Glomerular endothelial cell (primary cell): ENCODE measurements at regions not wholly inside any gene's neighbourhood (a gene's known extent, or its start where the extent isn't known, plus 50 kb on each side); places are given as distances from the start of the nearest gene placed in this dataset.
"Not testable (repeated sequence)": the region's sequence is repeated elsewhere in the genome, so short reads cannot be mapped to it uniquely, and the experiment has no call there.

Source experiments
- DNase-seq: peaks from one replicate; pipeline ENCODE4 v3.0.0-alpha.2; 2011; ENCODE audit warnings: low read depth, low spot score; ENCODE audit errors: extremely low read depth

DNA sequence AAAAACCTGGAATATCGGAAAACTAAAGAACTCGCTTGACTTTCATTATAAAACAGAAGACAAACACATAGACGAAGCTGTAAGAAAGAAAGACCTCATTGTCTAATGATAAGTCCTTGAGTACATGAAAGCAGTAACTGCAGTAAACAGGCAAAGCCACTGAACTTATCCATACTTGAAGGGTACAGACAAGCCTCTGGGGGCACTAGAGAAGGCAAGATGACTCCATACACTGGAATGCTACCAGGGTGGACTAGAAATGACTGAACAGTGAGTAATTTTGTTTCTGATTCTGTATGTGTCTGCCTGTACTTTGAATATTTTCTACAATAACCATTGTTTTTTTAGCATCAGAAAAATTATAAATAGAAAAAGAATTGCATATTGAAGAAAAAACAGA is 507.9 kb downstream of the UQCRFS1 start:
- no peak for DNase-seq

DNA sequence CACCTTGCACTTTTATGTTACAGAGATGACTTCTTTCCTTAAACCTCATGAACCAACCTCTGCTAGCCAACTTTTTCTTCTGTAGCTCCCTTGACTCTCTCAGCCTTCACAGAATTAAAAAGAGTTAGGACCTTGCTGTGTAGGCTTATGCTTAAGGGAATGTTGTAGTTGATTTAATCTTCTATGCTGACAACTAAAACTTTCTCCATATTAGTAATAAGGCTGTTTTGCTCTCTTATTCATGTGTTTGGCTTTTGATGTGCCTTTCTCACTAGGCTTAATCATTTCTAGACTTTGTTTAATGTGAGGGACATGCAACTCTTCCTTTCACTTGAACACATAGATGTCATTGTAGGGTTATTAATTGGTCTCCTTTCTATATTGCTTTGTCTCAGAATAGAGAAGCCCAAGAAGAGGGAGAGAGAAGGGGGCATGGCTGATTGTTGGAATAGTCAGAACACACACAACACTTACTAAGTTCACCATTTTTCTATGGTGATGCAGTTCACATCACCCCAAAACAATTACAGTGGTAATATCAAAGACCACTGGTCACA is 509.5 kb downstream of the UQCRFS1 start:
- no peak for DNase-seq

DNA sequence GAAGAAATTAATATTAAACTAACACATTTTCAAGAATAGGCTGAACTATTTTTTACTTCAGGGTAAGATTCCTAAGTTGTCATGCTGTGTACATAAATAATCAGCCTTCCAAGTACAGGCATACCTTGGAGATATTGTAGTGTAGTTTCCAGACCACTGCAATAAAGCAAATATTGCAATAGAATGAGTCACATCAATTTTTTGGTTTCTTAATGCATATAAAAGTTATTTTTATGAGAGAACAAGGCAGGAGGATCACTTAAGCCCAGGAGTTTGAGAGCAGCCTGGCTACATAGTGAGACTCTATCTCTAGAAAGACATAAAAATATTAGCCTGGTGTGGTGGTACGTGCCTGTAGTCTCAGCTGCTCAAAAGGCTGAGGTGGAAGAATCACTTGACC is 511.5 kb downstream of the UQCRFS1 start:
- DNase-seq: no peak

DNA sequence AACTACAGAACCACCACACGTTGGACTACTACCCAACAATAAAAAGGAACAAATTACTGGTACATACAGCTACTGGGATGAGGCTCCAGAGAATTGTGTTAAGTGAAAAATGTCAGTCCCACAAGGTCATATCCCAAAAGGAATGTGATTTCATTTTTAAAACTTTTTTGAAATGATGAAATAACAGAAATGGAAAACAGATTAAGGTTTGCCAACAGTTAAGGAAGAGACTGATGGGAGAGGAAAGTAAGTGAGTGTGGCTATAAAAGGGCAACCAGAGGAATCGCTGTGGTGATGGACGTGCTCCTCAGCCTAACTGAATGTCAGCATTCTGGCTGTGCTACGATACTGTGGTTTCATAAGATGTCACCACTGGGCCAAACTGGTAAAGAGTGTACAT is 512.8 kb downstream of the UQCRFS1 start:
- no peak for DNase-seq

DNA sequence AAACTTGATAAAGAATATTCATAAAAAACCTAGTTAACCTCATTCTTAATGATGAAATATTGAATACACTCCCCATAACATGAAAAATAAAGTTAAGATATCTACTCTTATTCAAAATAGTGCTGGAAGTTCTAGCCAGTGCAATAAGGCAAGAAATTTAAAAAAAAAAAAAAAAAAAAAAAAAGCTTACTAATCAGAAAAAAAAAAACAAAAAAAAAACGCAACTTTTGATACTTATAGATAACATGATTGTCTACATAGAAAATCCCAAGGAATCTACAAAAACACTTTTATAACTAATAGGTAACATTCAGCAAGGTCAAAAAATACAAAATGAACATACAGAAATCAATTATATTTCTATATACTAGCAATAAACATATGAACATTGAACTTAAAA is 515.6 kb downstream of the UQCRFS1 start:
- DNase-seq: no peak

DNA sequence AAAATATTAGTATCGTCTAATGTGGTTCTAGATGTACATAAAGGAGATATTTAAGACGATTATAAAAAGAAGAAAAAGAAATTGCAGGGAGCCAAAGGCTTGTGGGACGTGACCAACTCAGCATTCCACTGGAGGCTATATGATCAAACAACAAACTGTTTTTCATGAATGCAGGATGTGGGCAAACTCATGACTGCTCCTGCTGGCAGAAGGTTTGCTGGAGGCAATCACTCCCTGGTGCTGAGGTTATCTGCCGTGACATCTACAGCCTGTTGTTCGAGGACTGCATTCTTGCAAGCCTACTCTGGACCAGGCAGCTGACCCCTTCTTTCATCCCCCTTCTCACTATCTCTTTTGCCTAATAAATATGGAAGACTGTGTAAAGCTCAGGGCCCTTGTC is 518.1 kb downstream of the UQCRFS1 start:
- DNase-seq: no peak

DNA sequence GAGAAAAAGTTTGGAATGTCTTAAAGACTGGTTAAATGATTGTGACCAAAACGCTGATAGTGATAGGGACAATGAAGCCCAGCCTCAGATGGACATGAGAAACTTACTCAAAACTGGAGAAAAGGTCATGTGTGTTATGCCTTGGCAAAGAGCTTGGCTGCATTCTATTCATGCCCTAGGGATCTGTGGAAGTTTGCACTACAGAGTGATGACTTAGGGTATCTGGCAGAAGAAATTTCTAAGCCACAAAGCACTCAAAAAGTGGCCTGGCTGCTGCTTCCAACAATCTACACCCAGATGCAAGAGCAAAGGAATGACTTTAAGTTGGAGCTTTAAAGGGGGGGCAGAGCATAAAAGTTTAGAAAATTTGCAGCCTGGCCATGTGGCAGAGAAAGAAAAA is 521.3 kb downstream of the UQCRFS1 start:
- no peak for DNase-seq

DNA sequence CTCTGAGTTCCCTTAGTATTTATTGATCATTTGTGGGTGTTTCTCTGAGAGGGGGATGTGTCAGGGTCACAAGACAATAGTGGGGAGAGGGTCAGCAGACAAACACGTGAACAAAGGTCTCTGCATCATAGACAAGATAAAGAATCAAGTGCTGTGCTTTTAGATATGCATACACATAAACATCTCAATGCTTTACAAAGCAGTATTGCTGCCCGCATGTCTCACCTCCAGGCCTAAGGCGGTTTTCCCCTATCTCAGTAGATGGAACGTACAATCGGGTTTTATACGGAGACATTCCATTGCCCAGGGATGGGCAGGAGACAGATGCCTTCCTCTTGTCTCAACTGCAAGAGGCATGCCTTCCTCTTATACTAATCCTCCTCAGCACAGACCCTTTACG is 523.5 kb downstream of the UQCRFS1 start:
- DNase-seq: not testable (repeated sequence)

DNA sequence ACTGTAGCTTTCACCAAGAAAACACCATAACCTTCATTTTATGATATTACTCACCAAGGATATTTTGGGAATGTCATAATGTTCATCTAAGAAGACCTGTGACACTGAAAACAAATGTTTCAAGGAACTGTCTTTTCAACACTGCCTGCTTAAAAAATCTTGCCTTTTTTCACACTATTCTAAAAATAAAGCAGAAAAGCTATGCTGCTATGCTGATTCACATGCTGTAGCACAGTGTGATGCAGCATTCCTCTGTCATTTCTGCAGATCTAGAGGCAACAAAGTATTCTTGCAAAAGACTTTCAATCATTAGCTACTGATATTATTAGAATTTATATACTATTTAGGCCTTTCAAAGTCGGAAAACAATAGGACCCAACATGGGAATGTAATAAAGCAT is 525.7 kb downstream of the UQCRFS1 start:
- DNase-seq: no peak

DNA sequence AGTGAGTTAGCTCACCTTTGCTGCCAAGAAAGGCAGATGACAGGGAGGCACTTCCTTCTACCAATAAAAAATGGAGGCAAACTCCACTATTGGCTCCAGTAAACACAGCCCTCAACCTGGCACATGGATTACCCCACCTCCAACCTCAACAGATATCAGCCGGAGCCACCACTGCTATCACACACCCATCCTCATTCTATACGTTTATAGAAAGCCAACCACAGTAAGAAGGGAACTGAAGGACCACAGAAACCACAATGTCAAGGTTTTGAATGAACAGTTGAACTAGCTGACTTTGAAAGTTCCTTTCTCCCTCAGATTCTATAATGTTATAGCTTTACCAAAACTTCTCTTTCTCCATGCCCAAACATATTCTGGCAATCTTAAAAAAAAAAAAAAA is 526.2 kb downstream of the UQCRFS1 start:
- DNase-seq: no peak

DNA sequence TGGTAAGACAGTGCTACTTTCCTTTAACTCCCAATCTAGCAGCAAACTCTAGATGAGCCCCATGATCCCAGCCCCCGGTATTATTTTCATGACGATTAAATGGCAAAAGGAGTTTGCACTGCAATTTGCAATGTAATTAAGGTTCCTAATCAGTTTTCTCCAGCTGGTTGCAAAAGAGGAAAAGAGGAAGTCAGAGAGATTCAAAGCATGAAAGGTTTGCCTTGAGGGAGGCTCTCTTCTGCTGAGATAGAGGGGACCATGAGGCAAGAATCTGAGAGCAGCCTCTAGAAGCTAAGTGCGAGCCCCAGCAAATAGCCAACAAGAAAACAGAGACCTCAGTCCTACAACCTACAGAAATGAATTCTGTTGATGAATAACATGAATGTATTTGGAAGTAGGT is 527.1 kb downstream of the UQCRFS1 start:
- DNase-seq: no peak

DNA sequence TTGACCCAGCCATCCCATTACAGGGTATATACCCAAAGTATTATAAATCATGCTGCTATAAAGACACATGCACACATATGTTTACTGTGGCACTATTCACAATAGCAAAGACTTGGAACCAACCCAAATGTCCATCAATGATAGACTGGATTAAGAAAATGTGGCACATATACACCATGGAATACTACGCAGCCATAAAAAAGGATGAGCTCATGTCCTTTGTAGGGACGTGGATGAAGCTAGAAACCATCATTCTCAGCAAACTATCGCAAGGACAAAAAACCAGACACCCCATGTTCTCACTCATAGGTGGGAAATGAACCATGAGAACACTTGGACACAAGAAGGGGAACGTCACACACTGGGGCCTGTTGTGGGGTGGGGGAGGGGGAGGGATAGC is 527.9 kb downstream of the UQCRFS1 start:
- DNase-seq: not testable (repeated sequence)

DNA sequence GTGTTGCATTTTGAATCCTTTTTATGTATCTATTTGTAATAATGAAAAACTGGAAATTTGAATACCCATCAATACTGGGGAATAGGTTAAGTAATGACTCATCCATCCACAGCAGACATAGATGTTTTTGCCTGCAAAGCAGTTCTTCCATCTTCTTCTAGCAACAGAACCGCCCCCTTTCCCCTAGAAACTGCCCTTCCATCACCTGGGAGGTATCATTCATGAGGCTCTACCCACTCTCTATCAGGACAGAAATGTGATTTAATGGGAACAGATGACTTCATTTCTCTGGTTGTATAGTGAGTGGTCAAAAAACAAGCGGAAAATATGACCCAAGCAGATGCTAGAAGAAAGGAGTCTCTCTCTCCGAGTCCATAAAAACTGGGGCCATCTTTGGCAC is 532.8 kb downstream of the UQCRFS1 start:
- no peak for DNase-seq

DNA sequence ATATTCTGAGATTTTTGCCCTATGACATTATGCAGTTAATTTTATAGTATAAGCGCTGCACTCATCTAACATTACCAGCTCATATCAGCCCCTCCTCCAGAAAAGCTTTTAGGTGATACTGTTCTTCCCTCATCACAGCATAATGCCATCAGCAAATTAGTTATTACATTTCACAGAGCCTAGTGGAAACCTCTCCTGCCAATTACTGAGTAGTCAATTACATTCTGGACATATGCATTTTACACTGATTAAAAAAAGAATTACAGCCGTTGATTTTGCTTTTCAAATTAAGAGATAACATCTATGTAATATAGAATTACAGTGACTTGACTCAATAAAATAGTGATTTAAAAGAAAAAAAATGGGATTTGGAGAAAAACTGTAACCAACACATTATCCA is 542.1 kb downstream of the UQCRFS1 start:
- DNase-seq: no peak

DNA sequence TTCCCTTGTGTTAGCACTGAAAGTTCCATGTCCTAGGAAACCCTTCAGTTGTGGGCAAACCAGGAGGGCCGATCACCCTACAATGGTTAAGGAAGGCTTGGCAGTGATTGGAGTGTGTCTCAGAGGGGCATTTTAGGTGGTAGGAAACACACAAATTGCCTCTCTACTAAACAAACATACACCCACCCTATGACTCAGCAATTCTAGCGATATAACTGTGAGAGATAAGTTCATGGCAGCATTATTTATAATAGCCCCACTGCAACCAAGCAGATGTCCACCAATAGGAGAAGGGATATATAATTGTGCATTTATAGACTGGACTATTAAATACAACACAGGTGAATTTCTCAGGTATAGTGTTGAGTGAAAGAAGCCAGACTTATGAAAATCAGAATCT is 543.1 kb downstream of the UQCRFS1 start:
- no peak for DNase-seq

DNA sequence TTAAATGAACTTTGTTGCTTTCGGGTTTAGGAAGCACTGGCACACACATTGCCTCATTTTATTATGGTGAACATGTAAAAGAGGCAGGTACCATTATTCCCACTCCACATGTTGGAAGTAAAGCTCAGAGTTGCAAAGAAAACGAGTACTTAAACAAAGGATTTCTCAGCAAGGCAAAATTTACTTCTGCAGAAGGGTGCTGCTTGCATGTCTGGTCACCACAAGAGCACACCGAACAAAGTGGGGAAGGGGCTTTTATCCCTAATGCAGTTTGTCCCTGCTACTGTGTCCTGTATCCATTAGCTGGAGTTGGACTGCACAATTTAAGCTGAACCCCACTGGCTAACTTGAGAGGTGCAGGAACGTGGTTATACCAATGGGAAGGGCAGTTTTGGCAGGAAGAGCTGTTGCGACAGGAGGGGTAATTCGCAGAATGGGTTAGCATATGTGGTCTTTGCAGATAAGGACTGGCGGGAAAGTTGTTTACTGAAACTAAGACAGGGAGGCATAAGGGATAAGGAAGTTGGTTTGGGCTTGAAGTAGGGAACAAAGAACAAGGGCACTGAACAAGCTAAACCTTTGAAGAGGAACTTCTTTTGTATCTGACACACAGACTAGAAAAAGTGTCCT is 545.5 kb downstream of the UQCRFS1 start:
- no peak for DNase-seq

DNA sequence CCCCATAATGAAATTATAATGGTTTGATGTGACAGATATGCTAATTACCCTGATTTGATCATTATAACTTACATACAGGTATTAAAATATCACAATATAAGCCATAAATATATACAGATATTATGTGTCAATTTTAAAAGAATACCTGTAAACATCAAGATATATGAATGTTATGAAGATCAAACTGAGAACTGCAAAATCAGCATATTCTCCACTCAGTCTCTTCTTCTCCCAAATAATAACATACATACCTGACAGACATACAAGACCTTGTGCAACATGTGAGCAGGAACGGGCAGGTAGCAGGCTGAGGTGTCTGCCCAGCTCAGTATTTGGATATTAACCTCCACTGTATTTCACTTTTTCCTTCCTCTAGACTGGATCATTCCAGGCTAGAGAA is 547.2 kb downstream of the UQCRFS1 start:
- DNase-seq: no peak

DNA sequence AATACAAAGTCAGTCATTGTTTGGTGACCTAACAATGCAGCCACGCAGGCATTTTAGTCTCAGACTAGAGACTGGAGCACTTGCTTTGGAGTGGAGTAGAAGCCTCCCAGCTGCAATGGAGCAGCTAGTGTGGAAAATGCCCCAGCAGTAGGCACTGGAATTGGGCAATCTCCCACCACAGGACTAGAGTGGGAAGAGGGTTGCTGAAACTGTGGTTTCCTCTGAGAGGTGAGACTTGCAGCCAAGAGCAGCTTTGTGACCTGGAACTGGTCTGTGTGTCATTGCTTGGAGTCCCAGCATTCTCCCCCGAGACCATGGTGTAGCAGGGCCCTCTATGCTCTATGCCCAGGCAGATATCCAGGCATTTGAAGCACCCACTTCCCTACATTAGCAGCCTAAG is 556.3 kb downstream of the UQCRFS1 start:
- no peak for DNase-seq

DNA sequence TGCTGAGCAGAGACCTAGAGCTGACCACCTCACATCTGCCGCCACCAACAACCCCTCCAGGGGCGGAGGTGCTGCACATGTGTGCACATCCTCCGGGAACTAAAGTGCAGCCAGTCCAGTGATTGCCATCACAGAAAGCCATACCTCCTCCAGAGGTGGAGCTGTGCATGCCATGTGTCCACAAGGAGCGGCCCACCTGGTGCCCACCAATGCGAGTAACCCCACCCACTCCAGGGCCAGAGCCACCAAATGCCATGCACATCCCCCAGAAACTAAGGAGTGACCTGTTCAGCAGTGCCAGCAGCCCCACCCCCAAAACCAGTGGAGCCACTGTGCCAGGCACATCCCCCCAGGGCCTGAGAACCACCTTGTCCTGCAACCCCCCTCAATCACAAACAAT is 557.9 kb downstream of the UQCRFS1 start:
- no peak for DNase-seq

DNA sequence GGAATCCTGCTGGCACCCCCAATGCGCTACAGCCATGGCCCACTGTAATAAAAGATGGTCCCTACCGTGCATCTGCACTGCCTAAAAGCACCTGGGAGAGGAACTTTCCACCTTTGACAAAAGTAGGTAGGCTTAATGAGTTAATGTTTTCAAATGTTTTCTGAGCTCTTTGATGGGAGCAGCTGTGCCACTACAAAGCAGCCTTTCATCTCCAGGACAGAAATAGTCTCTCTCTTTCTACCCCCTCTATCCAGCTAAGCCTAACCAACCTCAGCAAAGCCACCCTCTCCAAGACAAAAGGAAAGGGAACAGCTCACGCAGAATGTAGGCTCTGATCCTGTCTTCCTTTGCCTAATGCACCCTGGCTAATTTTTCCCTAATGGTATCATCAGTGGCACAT is 560.2 kb downstream of the UQCRFS1 start:
- no peak for DNase-seq

DNA sequence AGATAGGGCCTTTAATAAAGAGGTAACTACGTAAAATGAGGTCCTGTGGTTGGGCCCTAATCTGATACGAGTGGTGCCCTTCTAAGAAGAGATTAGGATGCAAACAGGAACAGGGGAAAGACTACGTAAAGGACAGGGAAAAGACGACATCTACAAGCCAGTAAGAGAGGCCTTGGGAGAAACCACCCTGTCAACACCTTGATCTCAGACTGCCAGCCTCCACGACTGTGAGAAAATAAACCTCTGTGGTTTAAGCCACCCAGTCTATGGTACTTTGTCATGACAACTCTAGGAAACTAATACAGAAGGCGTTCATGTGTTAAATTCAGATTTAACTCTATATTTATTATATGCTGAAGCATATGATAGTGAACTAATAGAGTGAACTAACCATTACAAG is 566.3 kb downstream of the UQCRFS1 start:
- DNase-seq: no peak

DNA sequence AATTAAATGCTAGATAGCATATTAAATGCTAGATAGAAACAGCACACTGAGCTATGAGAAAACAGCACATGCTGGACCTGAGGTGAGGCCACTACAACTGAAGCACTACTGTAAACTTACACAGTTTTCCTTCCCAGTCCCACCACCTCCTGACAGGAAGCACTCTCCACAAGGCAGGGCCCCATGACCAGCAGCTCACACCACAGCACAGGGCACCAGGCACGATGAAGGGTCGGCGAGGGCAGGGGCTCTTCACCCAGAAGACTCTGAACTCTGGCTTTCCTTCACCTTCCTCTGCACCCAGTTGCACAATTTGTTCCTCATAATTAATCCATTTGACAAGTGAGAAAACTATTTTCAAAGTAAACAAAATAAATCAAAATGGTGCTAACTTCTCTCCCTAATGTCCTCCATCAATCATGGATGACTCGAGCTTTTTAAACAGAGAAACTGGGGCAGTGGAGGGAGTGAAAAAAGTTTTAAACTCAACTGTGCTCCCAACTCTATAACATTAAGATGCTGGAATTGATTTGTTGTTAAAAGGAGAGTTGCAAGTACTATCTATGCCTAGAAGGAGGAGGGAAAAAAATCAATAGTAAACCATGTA is 568.7 kb downstream of the UQCRFS1 start:
- DNase-seq: no peak
